ENCODE measurements at regions not wholly inside any gene's neighbourhood (a gene's known extent, or its start where the extent isn't known, plus 50 kb on each side); places are given as distances from the start of the nearest gene placed in this dataset.

DNA sequence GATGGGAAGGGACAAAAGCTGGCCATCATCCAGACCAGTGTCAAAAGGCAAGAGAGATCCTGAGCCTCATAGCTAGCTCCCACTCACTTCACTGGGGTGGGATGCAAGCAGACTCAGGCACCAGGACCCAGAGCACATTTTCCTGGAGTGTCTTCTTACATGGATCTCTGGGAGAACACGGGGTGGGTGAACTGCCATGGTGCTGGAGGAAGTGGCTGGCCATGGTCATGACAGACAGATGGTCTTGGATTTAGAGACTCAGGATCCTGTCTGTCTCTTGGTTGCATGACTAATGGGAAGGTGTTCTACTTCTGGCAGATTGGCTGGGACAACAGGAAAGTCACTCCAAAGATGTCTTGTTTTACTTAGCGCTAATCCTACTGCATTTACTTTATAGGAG is 311.5 kb downstream of the ATP23 start:
- TF ChIP-seq, protein P1, sequence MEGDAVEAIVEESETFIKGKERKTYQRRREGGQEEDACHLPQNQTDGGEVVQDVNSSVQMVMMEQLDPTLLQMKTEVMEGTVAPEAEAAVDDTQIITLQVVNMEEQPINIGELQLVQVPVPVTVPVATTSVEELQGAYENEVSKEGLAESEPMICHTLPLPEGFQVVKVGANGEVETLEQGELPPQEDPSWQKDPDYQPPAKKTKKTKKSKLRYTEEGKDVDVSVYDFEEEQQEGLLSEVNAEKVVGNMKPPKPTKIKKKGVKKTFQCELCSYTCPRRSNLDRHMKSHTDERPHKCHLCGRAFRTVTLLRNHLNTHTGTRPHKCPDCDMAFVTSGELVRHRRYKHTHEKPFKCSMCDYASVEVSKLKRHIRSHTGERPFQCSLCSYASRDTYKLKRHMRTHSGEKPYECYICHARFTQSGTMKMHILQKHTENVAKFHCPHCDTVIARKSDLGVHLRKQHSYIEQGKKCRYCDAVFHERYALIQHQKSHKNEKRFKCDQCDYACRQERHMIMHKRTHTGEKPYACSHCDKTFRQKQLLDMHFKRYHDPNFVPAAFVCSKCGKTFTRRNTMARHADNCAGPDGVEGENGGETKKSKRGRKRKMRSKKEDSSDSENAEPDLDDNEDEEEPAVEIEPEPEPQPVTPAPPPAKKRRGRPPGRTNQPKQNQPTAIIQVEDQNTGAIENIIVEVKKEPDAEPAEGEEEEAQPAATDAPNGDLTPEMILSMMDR (IDR thresholded peaks at IDR 0.05; ENCODE audit: low read depth, low read length), result no peak
- no peak for DNase-seq
- no peaks in the 10 kb centered on the region for H3K36me3 ChIP-seq
- no peaks in the 10 kb centered on the region for H3K27me3 ChIP-seq
- no peaks in the 10 kb centered on the region for H3K9me3 ChIP-seq
- no peaks in the 10 kb centered on the region for H3K4me1 ChIP-seq
- no peak overlapping the region for H3K4me3 ChIP-seq (ENCODE audit: low read depth, low read length)

DNA sequence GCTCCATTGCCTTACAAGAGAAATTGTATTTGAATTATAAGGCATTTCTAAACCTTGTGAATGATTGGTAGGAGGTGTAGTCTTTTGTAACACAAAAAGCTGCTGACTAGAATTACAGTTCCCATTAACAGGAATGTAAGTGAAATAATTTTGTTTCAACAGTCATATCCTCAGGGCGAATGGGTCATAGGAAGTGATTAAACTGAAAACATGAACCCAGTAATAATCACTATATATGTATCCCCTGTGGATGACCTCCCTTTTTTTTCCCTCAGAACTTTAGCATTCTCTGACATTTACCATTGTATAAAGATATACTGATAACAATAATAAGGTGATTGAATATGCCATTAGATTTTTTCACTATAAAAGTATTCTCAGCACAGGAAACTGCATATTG is 312.3 kb downstream of the ATP23 start:
- no peak for DNase-seq
- TF ChIP-seq, protein P1 (IDR thresholded peaks at IDR 0.05; ENCODE audit: low read depth, low read length), result no peak
- Histone ChIP-seq H3K36me3 (no peaks in the 10 kb centered on the region), H3K4me1 (no peaks in the 10 kb centered on the region), H3K27me3 (no peaks in the 10 kb centered on the region), H3K9me3 (no peaks in the 10 kb centered on the region), H3K4me3 (ENCODE audit: low read depth, low read length) (no peak overlapping the region)

DNA sequence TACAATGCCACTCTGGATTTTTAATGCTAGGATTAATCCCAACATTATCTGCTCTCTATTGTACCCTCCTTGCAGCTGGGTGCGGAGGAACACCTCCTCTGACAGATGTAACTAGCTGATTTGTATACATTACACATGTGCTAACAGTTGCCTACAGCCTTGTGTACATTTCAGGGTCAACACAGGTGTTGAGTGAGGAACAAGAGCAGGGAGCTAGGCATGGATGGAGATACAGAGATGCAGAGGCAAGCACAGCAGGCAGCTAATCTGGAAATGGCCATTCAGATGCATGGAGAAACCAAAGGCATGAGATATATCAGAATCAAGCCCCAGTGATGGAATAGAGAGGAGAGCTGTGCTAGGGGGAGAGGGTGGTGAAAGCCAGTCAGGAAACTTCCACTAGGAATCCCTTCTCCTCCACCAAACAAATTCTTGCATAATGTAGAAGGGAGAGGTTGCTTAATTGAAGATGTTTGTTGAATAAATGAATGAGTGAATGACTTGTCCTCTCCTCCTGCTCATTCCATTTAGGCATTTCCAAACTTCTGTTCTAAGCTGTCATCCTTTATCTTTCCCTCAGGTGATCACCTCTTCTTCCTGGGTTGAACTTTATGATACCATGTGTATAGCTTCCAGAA is 313.2 kb downstream of the ATP23 start:
- DNase-seq, result no peak
- TF ChIP-seq, protein P1 (IDR thresholded peaks at IDR 0.05; ENCODE audit: low read depth, low read length), result no peak
- no peaks in the 10 kb centered on the region for H3K27me3 ChIP-seq

DNA sequence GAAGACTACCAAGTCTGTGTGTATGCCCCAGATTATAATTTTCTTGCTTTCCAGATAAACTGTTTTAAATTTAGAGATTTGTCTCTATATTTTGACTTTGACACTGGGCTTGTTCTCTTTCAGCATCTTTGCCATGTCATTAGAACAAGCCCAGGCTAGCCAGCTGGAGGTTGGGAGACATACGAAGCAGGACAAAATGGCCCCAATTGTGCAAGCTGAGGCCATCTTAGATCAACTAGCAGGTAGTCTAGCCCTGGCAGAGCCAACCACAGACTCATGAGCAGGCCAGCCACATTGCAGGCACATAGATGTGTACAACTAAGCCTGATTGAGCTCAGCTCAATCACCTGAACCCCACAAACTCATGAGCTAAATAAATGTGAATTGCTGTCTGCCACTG is 321.4 kb downstream of the ATP23 start:
- TF ChIP-seq, protein P1 (IDR thresholded peaks at IDR 0.05; ENCODE audit: low read depth, low read length), result no peak
- Histone ChIP-seq H3K36me3 (no peaks in the 10 kb centered on the region), H3K9me3 (no peaks in the 10 kb centered on the region)

More for the DNA sequence above, 313.2 kb downstream of the ATP23 start:
- Histone ChIP-seq H3K9me3 (no peaks in the 10 kb centered on the region), H3K4me1 (no peaks in the 10 kb centered on the region), H3K4me3 (ENCODE audit: low read depth, low read length) (no peak overlapping the region), H3K36me3 (no peaks in the 10 kb centered on the region)

DNA sequence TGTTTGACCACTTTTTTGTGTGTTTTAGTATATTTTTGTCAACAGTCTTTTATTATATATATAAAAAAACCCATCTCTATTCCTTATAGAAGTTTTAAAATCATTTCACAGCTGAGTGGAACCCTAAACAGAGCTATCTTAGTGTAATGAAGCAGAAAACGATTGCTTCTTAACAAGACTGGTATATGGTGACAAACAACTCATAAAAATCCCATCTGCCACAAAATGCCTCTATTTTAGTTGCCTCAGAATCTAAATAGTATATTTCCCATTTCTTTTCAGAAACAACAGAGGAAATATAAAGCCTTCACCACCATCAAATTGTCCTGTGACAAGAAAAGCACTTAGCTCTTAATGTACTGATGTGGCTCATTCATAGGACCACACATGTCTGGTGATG is 322.4 kb downstream of the ATP23 start:
- Histone ChIP-seq H3K4me3 (ENCODE audit: low read depth, low read length) (no peak overlapping the region), H3K4me1 (no peaks in the 10 kb centered on the region), H3K36me3 (no peaks in the 10 kb centered on the region), H3K27me3 (0 out of 2 replicates have a peak, but pooled peaks cover 4% of the 10 kb centered on the region), H3K9me3 (no peaks in the 10 kb centered on the region)
- TF ChIP-seq, protein P1 (IDR thresholded peaks at IDR 0.05; ENCODE audit: low read depth, low read length), result no peak
- DNase-seq, result no peak

More for the DNA sequence above, 321.4 kb downstream of the ATP23 start:
- no peak overlapping the region for H3K4me3 ChIP-seq (ENCODE audit: low read depth, low read length)
- DNase-seq, result no peak
- 0 out of 2 replicates have a peak, but pooled peaks cover 4% of the 10 kb centered on the region for H3K27me3 ChIP-seq
- H3K4me1 ChIP-seq, result no peaks in the 10 kb centered on the region

DNA sequence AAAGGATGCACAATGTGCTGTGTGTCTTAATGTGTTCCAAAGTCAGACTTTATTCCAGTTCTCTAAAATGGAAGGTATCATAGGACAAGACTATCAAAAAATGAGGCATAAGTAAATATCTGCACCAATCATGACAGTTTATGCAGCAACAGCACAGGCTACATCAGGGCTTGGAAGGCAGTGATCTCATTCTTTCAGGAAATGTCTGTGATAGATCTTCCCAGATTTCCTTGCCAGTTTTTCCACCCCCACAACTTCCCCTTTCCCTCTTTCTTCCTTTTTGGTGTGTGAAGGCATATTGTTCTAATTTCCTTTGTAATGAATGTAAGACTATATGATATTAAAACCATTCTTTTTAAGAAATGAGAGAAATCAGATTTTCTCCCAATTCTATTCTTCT is 326.7 kb downstream of the ATP23 start:
- TF ChIP-seq, protein P1 (IDR thresholded peaks at IDR 0.05; ENCODE audit: low read depth, low read length), result no peak

More for the DNA sequence above, 326.7 kb downstream of the ATP23 start:
- Histone ChIP-seq H3K4me3 (ENCODE audit: low read depth, low read length) (no peak overlapping the region), H3K9me3 (no peaks in the 10 kb centered on the region), H3K4me1 (no peaks in the 10 kb centered on the region), H3K36me3 (no peaks in the 10 kb centered on the region), H3K27me3 (0 out of 2 replicates have a peak, but pooled peaks cover 4% of the 10 kb centered on the region)
- DNase-seq, result no peak

Data from BE2C (cell line).